NT2/D1 (cell line): ENCODE measurements at regions not wholly inside any gene's neighbourhood (a gene's known extent, or its start where the extent isn't known, plus 50 kb on each side); places are given as distances from the start of the nearest gene placed in this dataset.

Source experiments
- DNase-seq: peaks from one replicate; pipeline ENCODE4 v3.0.0-alpha.2; 2011; ENCODE audit warnings: low read depth, low spot score
- H3K27me3 ChIP-seq: 2 replicates; pipeline ENCODE4 v1.6.0; 2011; ENCODE audit warnings: mild to moderate bottlenecking; ENCODE audit not compliant: insufficient read length, insufficient read depth
- H3K36me3 ChIP-seq: 2 replicates; pipeline ENCODE4 v1.6.1; 2011; ENCODE audit warnings: mild to moderate bottlenecking, low read length, mixed read lengths; ENCODE audit not compliant: insufficient read depth, insufficient read length
- H3K4me1 ChIP-seq: 2 replicates; pipeline ENCODE4 v1.5.1; 2011; ENCODE audit not compliant: insufficient read depth, insufficient read length
- H3K4me3 ChIP-seq: 2 replicates; pipeline ENCODE4 v1.5.1; 2011; ENCODE audit warnings: low read depth; ENCODE audit not compliant: insufficient read length
- H3K9ac ChIP-seq: 2 replicates; pipeline ENCODE4 v1.6.0; 2011; ENCODE audit warnings: low read depth; ENCODE audit not compliant: insufficient read length
- H3K9me3 ChIP-seq: 2 replicates; pipeline ENCODE4 v1.5.1; 2011; ENCODE audit warnings: mild to moderate bottlenecking, low read length; ENCODE audit not compliant: insufficient read depth
- SUZ12 ChIP-seq: IDR thresholded peaks from 2 replicates; pipeline ENCODE4 v1.6.1; 2011; ENCODE audit not compliant: insufficient read length, insufficient read depth; ENCODE audit errors: extremely low read depth
- YY1 ChIP-seq: IDR thresholded peaks from 2 replicates; pipeline ENCODE4 v1.6.1; 2011; ENCODE audit not compliant: insufficient read length, insufficient read depth
- ZNF274 ChIP-seq: IDR thresholded peaks from 2 replicates; pipeline ENCODE4 v1.6.1; 2011; ENCODE audit warnings: mild to moderate bottlenecking, low read depth, low read length

- Histone ChIP-seq H3K9ac (no peak overlapping the region), H3K9me3 (no peaks in the 10 kb centered on the region), H3K36me3 (no peaks in the 10 kb centered on the region), H3K4me1 (no peaks in the 10 kb centered on the region), H3K27me3 (no peaks in the 10 kb centered on the region), H3K4me3 (no peak overlapping the region)
- TF ChIP-seq ZNF274 (no peak), SUZ12 (no peak), YY1 (no peak)
- DNase-seq, result no peak
These were observed 665.5 kb downstream of the ELAVL2 start for GRCh38 chr9:23160491-23160890.

- no peak for DNase-seq
- Histone ChIP-seq H3K36me3 (no peaks in the 10 kb centered on the region), H3K27me3 (no peaks in the 10 kb centered on the region), H3K9ac (no peak overlapping the region), H3K4me3 (no peak overlapping the region), H3K9me3 (no peaks in the 10 kb centered on the region), H3K4me1 (no peaks in the 10 kb centered on the region)
- TF ChIP-seq SUZ12 (no peak), YY1 (no peak), ZNF274 (no peak)
These were observed 665.0 kb downstream of the ELAVL2 start for GRCh38 chr9:23160952-23161469.

GRCh38 chr9:23162789-23163188, 663.3 kb downstream of the ELAVL2 start:
- TF ChIP-seq YY1 (no peak), ZNF274 (no peak), SUZ12 (no peak)
- H3K4me3 ChIP-seq, result no peak overlapping the region
- H3K9ac ChIP-seq, result no peak overlapping the region
- H3K36me3 ChIP-seq, result no peaks in the 10 kb centered on the region
- H3K27me3 ChIP-seq, result no peaks in the 10 kb centered on the region
- no peaks in the 10 kb centered on the region for H3K9me3 ChIP-seq
- DNase-seq, result no peak
- no peaks in the 10 kb centered on the region for H3K4me1 ChIP-seq

GRCh38 chr9:23171479-23171878, 654.6 kb downstream of the ELAVL2 start:
- DNase-seq, result no peak
- no peaks in the 10 kb centered on the region for H3K4me1 ChIP-seq
- no peaks in the 10 kb centered on the region for H3K36me3 ChIP-seq
- H3K9ac ChIP-seq, result no peak overlapping the region
- H3K4me3 ChIP-seq, result no peak overlapping the region
- TF ChIP-seq YY1 (no peak), ZNF274 (no peak)
- no peaks in the 10 kb centered on the region for H3K27me3 ChIP-seq
- peaks cover 6% of the 10 kb centered on the region; the same call in 1 of the 2 replicates for H3K9me3 ChIP-seq

GRCh38 chr9:23172206-23172605, 653.8 kb downstream of the ELAVL2 start:
- Histone ChIP-seq H3K4me3 (no peak overlapping the region), H3K27me3 (no peaks in the 10 kb centered on the region), H3K4me1 (no peaks in the 10 kb centered on the region), H3K9ac (no peak overlapping the region), H3K9me3 (peaks cover 6% of the 10 kb centered on the region; the same call in 1 of the 2 replicates), H3K36me3 (no peaks in the 10 kb centered on the region)
- TF ChIP-seq YY1 (no peak), ZNF274 (no peak), SUZ12 (no peak)
- DNase-seq, result no peak

- Histone ChIP-seq H3K9ac (no peak overlapping the region), H3K36me3 (no peaks in the 10 kb centered on the region), H3K4me3 (no peak overlapping the region), H3K27me3 (no peaks in the 10 kb centered on the region), H3K9me3 (peaks cover 6% of the 10 kb centered on the region; the same call in 1 of the 2 replicates), H3K4me1 (no peaks in the 10 kb centered on the region)
- TF ChIP-seq ZNF274, result no peak
- no peak for TF ChIP-seq SUZ12
- no peak for TF ChIP-seq YY1
- no peak for DNase-seq
These were observed 652.9 kb downstream of the ELAVL2 start for GRCh38 chr9:23172979-23173637.

- no peak for TF ChIP-seq YY1
- TF ChIP-seq SUZ12, result no peak
- no peak for TF ChIP-seq ZNF274
- no peaks in the 10 kb centered on the region for H3K4me1 ChIP-seq
- no peak overlapping the region for H3K4me3 ChIP-seq
- H3K27me3 ChIP-seq, result no peaks in the 10 kb centered on the region
- no peak overlapping the region for H3K9ac ChIP-seq
- H3K36me3 ChIP-seq, result no peaks in the 10 kb centered on the region
- no peaks in the 10 kb centered on the region for H3K9me3 ChIP-seq
- no peak for DNase-seq
These were observed 631.8 kb downstream of the ELAVL2 start for GRCh38 chr9:23194281-23194680.
